CD14-positive monocyte (primary cell): ENCODE measurements at regions not wholly inside any gene's neighbourhood (a gene's known extent, or its start where the extent isn't known, plus 50 kb on each side); places are given as distances from the start of the nearest gene placed in this dataset.

Experiments
- DNase-seq, 3 donors: peaks; one replicate each; pipeline ENCODE4 v3.0.0-alpha.2; 2011 to 2022
- H2AFZ ChIP-seq: 2 replicates; pipeline ENCODE4 v1.6.0; 2012; ENCODE audit warnings: mild to moderate bottlenecking, low read depth, low read length, inconsistent platforms; ENCODE audit not compliant: insufficient read depth, poor library complexity, severe bottlenecking
- H3K27ac ChIP-seq, 2 donors: 1 replicate in 1 of 2; 2 replicates in 1 of 2; pipeline ENCODE4 v1.5.1; 2012 to 2013; ENCODE audit warnings: low read length in 2 of 2, control low read depth in 1 of 2, inconsistent platforms in 1 of 2, low read depth in 1 of 2, mild to moderate bottlenecking in 1 of 2
- H3K27me3 ChIP-seq, 2 donors: one replicate each; pipeline versions ENCODE4 v1.6.0 to v1.6.1; 2011 to 2013; ENCODE audit warnings: low read length in 2 of 2; ENCODE audit not compliant: control insufficient read depth in 2 of 2, insufficient read depth in 2 of 2
- H3K36me3 ChIP-seq, 2 donors: replicated peaks in 1 of 2; 1 replicate in 1 of 2; 2 replicates in 1 of 2; pipeline versions ENCODE4 v1.5.1 to v1.6.1; 2012 to 2013; ENCODE audit warnings: low read length in 2 of 2, control low read depth in 1 of 2, inconsistent platforms in 1 of 2, mild to moderate bottlenecking in 1 of 2; ENCODE audit not compliant: insufficient read depth in 2 of 2, control insufficient read depth in 1 of 2
- H3K4me1 ChIP-seq, 2 donors: 1 replicate in 1 of 2; 2 replicates in 1 of 2; pipeline versions ENCODE4 v1.5.1 to v1.6.1; 2012 to 2013; ENCODE audit warnings: low read length in 2 of 2, control low read depth in 1 of 2, inconsistent platforms in 1 of 2, mild to moderate bottlenecking in 1 of 2, moderate library complexity in 1 of 2; ENCODE audit not compliant: insufficient read depth in 2 of 2, control insufficient read depth in 1 of 2
- H3K4me2 ChIP-seq: replicated peaks from 2 replicates; pipeline ENCODE3; 2012; ENCODE audit warnings: low read length, moderate library complexity, mild to moderate bottlenecking; ENCODE audit not compliant: poor library complexity, severe bottlenecking; ENCODE audit errors: extremely low read depth
- H3K4me3 ChIP-seq, 3 experiments: fragments of 200-600 bp in 1 of 3; sonication (generic) in 1 of 3; replicated peaks in 1 of 3; 1 replicate in 2 of 3; 2 replicates in 1 of 3; pipeline ENCODE4 v1.5.1; 2011 to 2013; ENCODE audit warnings: low read length in 3 of 3, mild to moderate bottlenecking in 3 of 3, control low read depth in 2 of 3, low read depth in 2 of 3, inconsistent platforms in 1 of 3, moderate library complexity in 1 of 3
- H3K79me2 ChIP-seq: 2 replicates; pipeline ENCODE4 v1.6.0; 2012; ENCODE audit warnings: mild to moderate bottlenecking, control low read depth, inconsistent platforms, low read length, moderate library complexity; ENCODE audit not compliant: insufficient read depth
- H3K9ac ChIP-seq: 2 replicates; pipeline ENCODE4 v1.6.0; 2017; ENCODE audit warnings: low read length, mild to moderate bottlenecking; ENCODE audit not compliant: insufficient read depth, poor library complexity, severe bottlenecking
- H3K9me3 ChIP-seq, 2 donors: replicated peaks in 1 of 2; 1 replicate in 1 of 2; 2 replicates in 1 of 2; pipeline versions ENCODE4 v1.5.1 to v1.6.1; 2012 to 2013; ENCODE audit warnings: low read length in 2 of 2, control low read depth in 1 of 2; ENCODE audit not compliant: control insufficient read depth in 1 of 2, insufficient read depth in 1 of 2
- H4K20me1 ChIP-seq: 2 replicates; pipeline ENCODE4 v1.6.0; 2012; ENCODE audit warnings: mild to moderate bottlenecking, low read length, control low read depth, moderate library complexity; ENCODE audit not compliant: insufficient read depth
- H3K27ac Mint-ChIP-seq, 7 donors: one replicate each; pipeline ENCODE4 v1.8.0; 2020; ENCODE audit warnings: mild to moderate bottlenecking in 7 of 7, mixed read lengths in 7 of 7, moderate library complexity in 6 of 7, inconsistent platforms in 2 of 7
- H3K27me3 Mint-ChIP-seq, 3 donors: one replicate each; pipeline ENCODE4 v1.8.0; 2021 to 2022; ENCODE audit warnings: low read depth in 3 of 3, mild to moderate bottlenecking in 3 of 3, mixed read lengths in 3 of 3, moderate library complexity in 3 of 3, inconsistent platforms in 1 of 3
- H3K36me3 Mint-ChIP-seq, 2 donors: one replicate each; pipeline ENCODE4 v1.8.0; 2020; ENCODE audit warnings: mixed read lengths in 2 of 2, inconsistent platforms in 1 of 2, mild to moderate bottlenecking in 1 of 2
- H3K4me1 Mint-ChIP-seq: one replicate; pipeline ENCODE4 v1.8.0; 2020; ENCODE audit warnings: mild to moderate bottlenecking, mixed read lengths
- H3K4me3 Mint-ChIP-seq, 2 donors: one replicate each; pipeline ENCODE4 v1.8.0; 2020; ENCODE audit warnings: mild to moderate bottlenecking in 2 of 2, mixed read lengths in 2 of 2, moderate library complexity in 1 of 2
- H3K9me3 Mint-ChIP-seq, 7 donors: one replicate each; pipeline ENCODE4 v1.8.0; 2020 to 2022; ENCODE audit warnings: mixed read lengths in 7 of 7, mild to moderate bottlenecking in 6 of 7, moderate library complexity in 6 of 7, inconsistent platforms in 2 of 7
- WGBS: methylation state at CpG from one replicate; pipeline ENCODE4 v1.1.5; 2013; ENCODE audit warnings: missing lambda C conversion rate; ENCODE audit not compliant: insufficient coverage; 5-methylcytosine and 5-hydroxymethylcytosine counted together
- intact Hi-C, 2 donors: fragments of 100-400 bp; cut with micrococcal nuclease; formaldehyde crosslinking; loops; one replicate each; pipeline versions ENCODE4 v1.15.0 to v1.15.1; 2023
- TF ChIP-seq, protein P1 (sequence below): fragments of 200-600 bp; IDR thresholded peaks from one replicate; pipeline ENCODE4 v1.8.0; 2022; ENCODE audit warnings: antibody characterized with exemption, mild to moderate bottlenecking

DNA sequence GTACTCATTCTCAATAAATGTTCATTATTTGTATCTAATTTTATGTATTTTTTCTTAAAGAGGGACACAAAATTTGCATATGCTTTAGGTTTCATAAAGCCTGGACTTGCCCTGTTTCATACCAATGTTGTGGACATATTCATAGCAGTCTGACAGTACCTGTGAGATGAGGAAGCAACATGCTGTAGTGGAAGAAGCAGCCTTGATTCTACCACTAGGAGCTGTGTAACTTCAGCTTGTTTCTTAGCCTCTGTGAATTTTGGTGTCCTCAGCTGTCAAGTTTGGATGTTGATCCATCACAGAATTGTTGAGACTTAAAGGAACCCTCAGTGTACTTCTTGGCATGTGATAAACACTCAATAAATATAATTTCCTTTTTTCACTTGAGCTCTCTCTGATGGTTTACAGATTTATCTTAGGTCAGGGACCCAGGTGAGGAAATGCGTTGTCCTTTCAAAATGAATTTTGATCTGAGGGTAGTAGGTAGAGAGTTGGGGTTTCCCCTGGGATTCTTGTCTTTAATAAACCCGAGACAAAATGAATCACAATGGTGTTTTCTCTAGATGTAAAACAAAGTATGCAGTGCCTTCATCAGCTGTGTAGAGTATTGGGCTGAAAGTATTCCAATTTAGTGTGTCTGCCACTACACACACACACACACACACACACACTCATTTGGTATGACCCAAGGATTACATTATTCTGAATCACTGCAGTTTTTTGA, 152.1 kb downstream of the KCNRG start:
- Mint-ChIP-seq H3K4me1 (peaks cover 9% of the 10 kb centered on the region), H3K27me3 (no peaks in the 10 kb centered on the region), H3K36me3 (no peaks in the 10 kb centered on the region), H3K9me3 (peaks cover 0 to 3% (median 0%) of the 10 kb centered on the region in 7 donors), H3K27ac (no peak overlapping the region), H3K4me3 (no peak overlapping the region)
- DNase-seq = no peak
- no peak overlapping the region for H3K4me3 ChIP-seq
- H3K4me2 ChIP-seq = no peak overlapping the region
- H4K20me1 ChIP-seq = no peaks in the 10 kb centered on the region
- H3K36me3 ChIP-seq = no peaks in the 10 kb centered on the region
- intact Hi-C loops = no loop called here
- no peak overlapping the region for H3K9ac ChIP-seq
- H3K27ac ChIP-seq = no peak overlapping the region
- TF ChIP-seq, protein P1, sequence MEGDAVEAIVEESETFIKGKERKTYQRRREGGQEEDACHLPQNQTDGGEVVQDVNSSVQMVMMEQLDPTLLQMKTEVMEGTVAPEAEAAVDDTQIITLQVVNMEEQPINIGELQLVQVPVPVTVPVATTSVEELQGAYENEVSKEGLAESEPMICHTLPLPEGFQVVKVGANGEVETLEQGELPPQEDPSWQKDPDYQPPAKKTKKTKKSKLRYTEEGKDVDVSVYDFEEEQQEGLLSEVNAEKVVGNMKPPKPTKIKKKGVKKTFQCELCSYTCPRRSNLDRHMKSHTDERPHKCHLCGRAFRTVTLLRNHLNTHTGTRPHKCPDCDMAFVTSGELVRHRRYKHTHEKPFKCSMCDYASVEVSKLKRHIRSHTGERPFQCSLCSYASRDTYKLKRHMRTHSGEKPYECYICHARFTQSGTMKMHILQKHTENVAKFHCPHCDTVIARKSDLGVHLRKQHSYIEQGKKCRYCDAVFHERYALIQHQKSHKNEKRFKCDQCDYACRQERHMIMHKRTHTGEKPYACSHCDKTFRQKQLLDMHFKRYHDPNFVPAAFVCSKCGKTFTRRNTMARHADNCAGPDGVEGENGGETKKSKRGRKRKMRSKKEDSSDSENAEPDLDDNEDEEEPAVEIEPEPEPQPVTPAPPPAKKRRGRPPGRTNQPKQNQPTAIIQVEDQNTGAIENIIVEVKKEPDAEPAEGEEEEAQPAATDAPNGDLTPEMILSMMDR = no peak
- no peaks in the 10 kb centered on the region for H3K27me3 ChIP-seq
- no peaks in the 10 kb centered on the region for H3K79me2 ChIP-seq
- H2AFZ ChIP-seq = no peak overlapping the region
- WGBS = 100% methylated on average over 1 of the region's 2 CpGs
- H3K9me3 ChIP-seq = no peaks in the 10 kb centered on the region
- no peaks in the 10 kb centered on the region for H3K4me1 ChIP-seq

GRCh38 chr13:50167967-50168366, 152.7 kb downstream of the KCNRG start:
- Histone ChIP-seq H3K27me3 (no peaks in the 10 kb centered on the region), H3K36me3 (no peaks in the 10 kb centered on the region), H3K9me3 (no peaks in the 10 kb centered on the region), H2AFZ (no peak overlapping the region), H3K4me1 (no peaks in the 10 kb centered on the region), H3K4me3 (no peak overlapping the region), H3K4me2 (no peak overlapping the region), H4K20me1 (no peaks in the 10 kb centered on the region), H3K79me2 (no peaks in the 10 kb centered on the region), H3K9ac (no peak overlapping the region), H3K27ac (no peak overlapping the region)
- TF ChIP-seq, protein P1 = no peak
- no peak for DNase-seq
- no peaks in the 10 kb centered on the region for H3K27me3 Mint-ChIP-seq
- intact Hi-C loops = no loop called here
- H3K27ac Mint-ChIP-seq = no peak overlapping the region
- peaks cover 0 to 4% (median 0%) of the 10 kb centered on the region in 7 donors for H3K9me3 Mint-ChIP-seq
- H3K4me3 Mint-ChIP-seq = no peak overlapping the region
- no peaks in the 10 kb centered on the region for H3K36me3 Mint-ChIP-seq
- 100% methylated on average over 1 of the region's 4 CpGs for WGBS
- H3K4me1 Mint-ChIP-seq = peaks cover 11% of the 10 kb centered on the region
